K562 (cell line): ENCODE measurements at regions not wholly inside any gene's neighbourhood (a gene's known extent, or its start where the extent isn't known, plus 50 kb on each side); places are given as distances from the start of the nearest gene placed in this dataset.

Experiments used
- CHD4 ChIP-seq: fragments of 200-600 bp; sonication (generic); IDR thresholded peaks from 3 replicates; pipeline ENCODE4 v1.6.1; 2012; ENCODE audit warnings: low read depth, mild to moderate bottlenecking, mixed read lengths, low read length, inconsistent platforms; ENCODE audit not compliant: insufficient read depth, insufficient replicate concordance, poor library complexity, severe bottlenecking
- CHD7 ChIP-seq: fragments of 200-600 bp; sonication (generic); IDR thresholded peaks from one replicate; pipeline ENCODE4 v1.6.1; 2012; ENCODE audit warnings: mild to moderate bottlenecking, low read depth, low read length, inconsistent platforms
- CTBP1 ChIP-seq: fragments of 450-650 bp; IDR thresholded peaks from 2 replicates; pipeline ENCODE4 v1.6.1; 2016; ENCODE audit warnings: borderline replicate concordance
- DDX20 ChIP-seq: fragments of 450-650 bp; IDR thresholded peaks from 2 replicates; pipeline ENCODE4 v1.6.1; 2016; ENCODE audit warnings: missing genetic modification characterization, low read depth, mild to moderate bottlenecking, missing compliant biosample characterization, moderate library complexity
- MTA1 ChIP-seq: fragments of 450-650 bp; IDR thresholded peaks from 2 replicates; pipeline ENCODE4 v1.6.1; 2017; ENCODE audit warnings: borderline replicate concordance
- STAT5B ChIP-seq: fragments of 250-450 bp; sonication (Bioruptor Pico); IDR thresholded peaks from 2 replicates; pipeline ENCODE4 v1.8.0; 2021; ENCODE audit warnings: mild to moderate bottlenecking, inconsistent platforms
- TCF3 ChIP-seq: sonication (generic); formaldehyde crosslinking; IDR thresholded peaks from 2 replicates; pipeline ENCODE4 v1.4.0; 2020; ENCODE audit warnings: mild to moderate bottlenecking, missing genetic modification reagents

GRCh38 chrX:148363471-148364235 lies 136.8 kb upstream of the AFF2 start (continued):
- TF ChIP-seq CHD7 (no peak), CTBP1 (no peak), DDX20 (tag) (no peak), STAT5B (CRISPR knock-in tag) (no peak), TCF3 (CRISPR knock-in tag) (no peak), MTA1 (no peak), CHD4 (no peak)
